T-cell (primary cell): ENCODE measurements at regions not wholly inside any gene's neighbourhood (a gene's known extent, or its start where the extent isn't known, plus 50 kb on each side); places are given as distances from the start of the nearest gene placed in this dataset.

Source experiments
- ATAC-seq, 4 experiments: fragments of 200-7000 bp in 3 of 4; fragments of 150-1000 bp in 1 of 4; cut with Tn5 transposase; replicated peaks in 1 of 4; 1 replicate in 3 of 4; 2 replicates in 1 of 4; pipeline ENCODE4 v1.10.0; 2021; ENCODE audit warnings: moderate library complexity in 3 of 4, mild to moderate bottlenecking in 2 of 4, moderate number of reproducible peaks in 1 of 4
- CTCF ChIA-PET, 2 donors: fragments of 300-600 bp; sonication (Branson Sonifier 250); formaldehyde crosslinking; loops; one replicate each; lab custom pipeline; 2022; ENCODE audit warnings: antibody characterized with exemption in 2 of 2; lab: Charles Lee
- POLR2A ChIA-PET, 2 donors: fragments of 300-600 bp; sonication (Branson Sonifier 250); formaldehyde crosslinking; loops; one replicate each; lab custom pipeline; 2022; ENCODE audit warnings: antibody characterized with exemption in 2 of 2; lab: Charles Lee
- DNase-seq, 35 experiments: peaks; one replicate each; pipeline versions ENCODE4 v3.0.0 to v3.0.0-alpha.2; 2013 to 2023
- H3K27ac ChIP-seq: one replicate; pipeline ENCODE4 v1.5.1; 2013; ENCODE audit warnings: low read length
- H3K27me3 ChIP-seq, 2 experiments: replicated peaks in 1 of 2; 1 replicate in 1 of 2; 2 replicates in 1 of 2; pipeline versions ENCODE4 v1.6.1 to v1.7.0; 2013; ENCODE audit warnings: low read length in 1 of 2, mixed read lengths in 1 of 2; ENCODE audit not compliant: control insufficient read depth in 2 of 2, insufficient read depth in 2 of 2; ENCODE audit errors: extremely low read depth in 1 of 2
- H3K36me3 ChIP-seq, 2 donors: 1 replicate in 1 of 2; 2 replicates in 1 of 2; pipeline versions ENCODE4 v1.6.1 to v1.7.0; 2013; ENCODE audit warnings: low read length in 1 of 2; ENCODE audit not compliant: control insufficient read depth in 2 of 2, insufficient read depth in 1 of 2; ENCODE audit errors: extremely low read depth in 1 of 2
- H3K4me1 ChIP-seq, 2 experiments: 1 replicate in 1 of 2; 2 replicates in 1 of 2; pipeline versions ENCODE4 v1.6.1 to v1.7.0; 2013; ENCODE audit warnings: low read length in 2 of 2, mixed read lengths in 1 of 2; ENCODE audit not compliant: insufficient read depth in 2 of 2, control insufficient read depth in 1 of 2; ENCODE audit errors: extremely low read depth in 1 of 2
- H3K4me3 ChIP-seq, 2 donors: 1 replicate in 1 of 2; 2 replicates in 1 of 2; pipeline versions ENCODE4 v1.5.1 to v1.7.0; 2013; ENCODE audit warnings: mild to moderate bottlenecking in 2 of 2, low read length in 1 of 2, moderate library complexity in 1 of 2; ENCODE audit not compliant: control insufficient read depth in 1 of 2; ENCODE audit errors: extremely low read depth in 1 of 2
- H3K9me3 ChIP-seq: 2 replicates; pipeline ENCODE4 v1.7.0; 2013
- H3K27ac Mint-ChIP-seq, 2 donors: one replicate each; pipeline ENCODE4 v1.8.0; 2020 to 2021; ENCODE audit warnings: mild to moderate bottlenecking in 2 of 2, mixed read lengths in 2 of 2
- H3K27me3 Mint-ChIP-seq, 2 donors: one replicate each; pipeline ENCODE4 v1.8.0; 2021 to 2022; ENCODE audit warnings: mixed read lengths in 2 of 2
- H3K36me3 Mint-ChIP-seq: one replicate; pipeline ENCODE4 v1.8.0; 2021; ENCODE audit warnings: mixed read lengths
- H3K4me1 Mint-ChIP-seq, 3 donors: one replicate each; pipeline ENCODE4 v1.8.0; 2020 to 2022; ENCODE audit warnings: mixed read lengths in 3 of 3, mild to moderate bottlenecking in 1 of 3
- H3K4me3 Mint-ChIP-seq, 3 donors: one replicate each; pipeline ENCODE4 v1.8.0; 2020 to 2022; ENCODE audit warnings: mild to moderate bottlenecking in 3 of 3, mixed read lengths in 3 of 3, moderate library complexity in 3 of 3
- H3K9me3 Mint-ChIP-seq, 3 donors: one replicate each; pipeline ENCODE4 v1.8.0; 2020 to 2022; ENCODE audit warnings: mixed read lengths in 3 of 3
- WGBS: methylation state at CpG from one replicate; pipeline ENCODE4 v1.1.5; 2013; ENCODE audit warnings: missing lambda C conversion rate; ENCODE audit not compliant: insufficient coverage; 5-methylcytosine and 5-hydroxymethylcytosine counted together

DNA sequence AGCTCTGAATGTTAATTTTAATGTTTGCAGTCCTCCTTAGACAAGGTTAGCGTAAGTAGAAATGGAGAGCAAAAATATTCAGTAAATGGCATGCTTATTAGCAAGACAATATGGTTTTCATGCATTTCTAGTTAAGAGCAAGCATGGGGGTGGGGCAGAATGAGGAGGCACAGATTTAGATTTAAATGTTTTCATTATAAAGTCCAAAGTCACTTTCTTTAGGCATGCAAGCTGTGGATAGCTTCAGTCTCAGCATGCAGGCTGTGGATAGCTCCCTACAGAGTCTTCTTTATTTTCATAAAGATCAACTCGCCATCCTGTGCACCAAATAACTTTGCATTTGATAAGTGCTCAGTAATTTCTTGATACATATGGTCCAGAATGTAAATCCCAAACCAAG lies 1294.5 kb upstream of the ADGRL2 start:
- ATAC-seq = no peak
- ChIA-PET POLR2A (no interaction called here), CTCF (interaction anchor here in 1 of 2 donors (0.6 kb wide), 1 partner anchor 40 kb away, joined by 4 read pairs; no protein-coding TSS in a partner anchor)
- H3K36me3 Mint-ChIP-seq = no peaks in the 10 kb centered on the region
- no peaks in the 10 kb centered on the region for H3K4me1 Mint-ChIP-seq
- Histone ChIP-seq H3K36me3 (no peaks in the 10 kb centered on the region), H3K4me1 (no peaks in the 10 kb centered on the region), H3K4me3 (no peak overlapping the region), H3K9me3 (no peaks in the 10 kb centered on the region), H3K27ac (no peak overlapping the region), H3K27me3 (no peaks in the 10 kb centered on the region)
- H3K27me3 Mint-ChIP-seq = no peaks in the 10 kb centered on the region
- no peak overlapping the region for H3K4me3 Mint-ChIP-seq
- DNase-seq = no peak
- 100% methylated on average over 1 of the region's 2 CpGs for WGBS
- no peak overlapping the region for H3K27ac Mint-ChIP-seq
- H3K9me3 Mint-ChIP-seq = peaks cover 8 to 26% (median 11%) of the 10 kb centered on the region in 3 donors

DNA sequence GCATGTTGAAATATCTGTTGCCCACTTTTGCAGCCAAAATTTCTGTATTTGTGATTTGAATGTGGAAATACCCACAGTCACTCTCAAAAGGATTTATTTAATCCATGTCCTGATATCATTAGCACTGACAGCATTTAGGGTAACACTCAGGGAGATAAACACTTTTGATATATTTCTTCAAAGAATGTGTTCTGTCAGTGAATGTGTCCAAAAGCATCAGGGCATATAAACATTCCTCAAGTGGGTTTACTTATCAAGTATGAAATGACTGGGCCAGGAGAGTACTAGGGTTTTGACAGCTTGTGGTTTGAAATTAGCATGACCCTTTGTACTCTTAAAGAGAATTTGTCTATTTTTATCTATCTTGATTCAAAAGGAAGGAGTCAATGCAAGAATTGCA lies 1302.1 kb upstream of the ADGRL2 start:
- Histone ChIP-seq H3K4me1 (no peaks in the 10 kb centered on the region), H3K36me3 (no peaks in the 10 kb centered on the region), H3K27me3 (no peaks in the 10 kb centered on the region), H3K9me3 (no peaks in the 10 kb centered on the region), H3K27ac (no peak overlapping the region), H3K4me3 (no peak overlapping the region)
- ChIA-PET CTCF (no interaction called here), POLR2A (no interaction called here)
- H3K4me3 Mint-ChIP-seq = no peak overlapping the region
- no peaks in the 10 kb centered on the region for H3K27me3 Mint-ChIP-seq
- H3K4me1 Mint-ChIP-seq = no peaks in the 10 kb centered on the region
- H3K27ac Mint-ChIP-seq = no peak overlapping the region
- DNase-seq = no peak
- H3K36me3 Mint-ChIP-seq = no peaks in the 10 kb centered on the region
- ATAC-seq = no peak
- peaks cover 5 to 8% (median 6%) of the 10 kb centered on the region in 3 donors for H3K9me3 Mint-ChIP-seq

DNA sequence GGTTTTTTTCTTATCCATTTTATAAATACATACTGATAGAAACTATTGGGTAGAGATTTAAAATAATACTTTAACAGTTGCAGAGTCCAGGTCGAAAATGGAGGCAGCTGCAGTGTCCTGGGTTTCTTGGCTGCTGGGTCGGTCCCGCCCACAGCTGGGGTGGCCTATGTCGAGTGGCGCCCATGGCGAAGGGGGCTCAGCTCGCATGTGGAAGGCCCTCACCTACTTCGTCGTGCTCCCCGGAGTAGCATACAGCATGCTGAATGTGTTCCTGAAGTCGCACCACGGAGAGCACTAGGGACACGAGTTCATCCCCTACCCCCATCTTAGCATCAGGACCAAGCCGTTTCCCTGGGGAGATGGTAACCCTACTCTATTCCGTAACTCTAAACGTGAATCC lies 1304.9 kb upstream of the ADGRL2 start:
- ATAC-seq = no peak
- no peak overlapping the region for H3K27ac ChIP-seq
- no peaks in the 10 kb centered on the region for H3K36me3 ChIP-seq
- no peak overlapping the region for H3K27ac Mint-ChIP-seq
- H3K4me1 Mint-ChIP-seq = no peaks in the 10 kb centered on the region
- 92% methylated on average over 16 of the region's 16 CpGs for WGBS
- H3K27me3 ChIP-seq = no peaks in the 10 kb centered on the region
- peaks cover 0 to 5% (median 4%) of the 10 kb centered on the region in 3 donors for H3K9me3 Mint-ChIP-seq
- DNase-seq = peak in 1 of 35 experiments; percentile 0
- no peaks in the 10 kb centered on the region for H3K27me3 Mint-ChIP-seq
- POLR2A ChIA-PET = no interaction called here
- no peaks in the 10 kb centered on the region for H3K4me1 ChIP-seq
- H3K4me3 Mint-ChIP-seq = no peak overlapping the region
- CTCF ChIA-PET = no interaction called here
- H3K36me3 Mint-ChIP-seq = no peaks in the 10 kb centered on the region
- H3K4me3 ChIP-seq = no peak overlapping the region
- H3K9me3 ChIP-seq = no peaks in the 10 kb centered on the region

DNA sequence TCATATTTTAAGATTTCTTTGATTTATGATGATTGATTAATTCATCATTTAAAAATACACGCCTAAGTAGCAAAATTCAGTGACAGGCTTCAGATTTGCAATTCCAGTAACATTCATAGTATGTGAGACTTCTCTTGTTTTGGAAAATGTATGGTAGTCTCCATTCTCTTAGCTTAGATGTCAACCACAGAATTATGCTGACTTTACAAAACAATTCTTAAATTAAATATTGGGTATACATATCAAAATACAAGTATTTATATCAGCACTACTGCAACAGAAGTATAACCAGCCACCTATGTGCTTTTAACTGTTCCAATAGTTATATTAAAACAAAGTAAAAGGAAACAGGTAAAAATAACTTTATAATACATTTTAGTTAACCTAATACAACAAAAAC lies 1328.6 kb upstream of the ADGRL2 start:
- no peaks in the 10 kb centered on the region for H3K36me3 Mint-ChIP-seq
- H3K4me3 ChIP-seq = no peak overlapping the region
- no peaks in the 10 kb centered on the region for H3K4me1 ChIP-seq
- WGBS = no CpG with 5 or more reads among the region's 1 CpG
- no peak overlapping the region for H3K4me3 Mint-ChIP-seq
- H3K4me1 Mint-ChIP-seq = no peaks in the 10 kb centered on the region
- H3K27ac Mint-ChIP-seq = no peak overlapping the region
- CTCF ChIA-PET = no interaction called here
- no peak for DNase-seq
- POLR2A ChIA-PET = no interaction called here
- H3K9me3 Mint-ChIP-seq = peaks cover 5 to 27% (median 9%) of the 10 kb centered on the region in 3 donors
- no peaks in the 10 kb centered on the region for H3K9me3 ChIP-seq
- ATAC-seq = no peak
- no peaks in the 10 kb centered on the region for H3K27me3 Mint-ChIP-seq
- no peak overlapping the region for H3K27ac ChIP-seq
- no peaks in the 10 kb centered on the region for H3K36me3 ChIP-seq
- H3K27me3 ChIP-seq = no peaks in the 10 kb centered on the region

DNA sequence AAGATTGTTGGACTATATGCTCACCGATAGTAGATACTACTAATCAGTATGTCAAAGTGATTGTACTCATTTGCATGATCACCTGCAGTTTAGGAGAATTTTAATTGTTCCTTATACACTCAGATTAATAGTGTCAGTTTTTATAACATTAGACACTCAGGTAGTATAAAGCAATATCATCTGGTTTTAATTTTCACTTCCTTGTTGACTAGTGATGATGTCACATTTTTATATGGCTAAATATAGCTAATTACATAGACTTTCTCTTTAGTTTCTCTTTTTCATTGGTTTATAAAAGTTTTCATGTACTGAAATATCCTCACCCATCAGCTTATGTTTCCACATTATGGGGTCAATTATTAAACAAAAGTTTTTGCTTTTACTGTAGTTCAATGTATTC lies 1332.4 kb upstream of the ADGRL2 start:
- Mint-ChIP-seq H3K36me3 (no peaks in the 10 kb centered on the region), H3K9me3 (peaks cover 0 to 19% (median 5%) of the 10 kb centered on the region in 3 donors), H3K27ac (no peak overlapping the region), H3K4me1 (no peaks in the 10 kb centered on the region), H3K27me3 (no peaks in the 10 kb centered on the region), H3K4me3 (no peak overlapping the region)
- ChIA-PET CTCF (no interaction called here), POLR2A (no interaction called here)
- Histone ChIP-seq H3K9me3 (no peaks in the 10 kb centered on the region), H3K27ac (no peak overlapping the region), H3K4me1 (no peaks in the 10 kb centered on the region), H3K27me3 (no peaks in the 10 kb centered on the region), H3K4me3 (no peak overlapping the region), H3K36me3 (no peaks in the 10 kb centered on the region)
- no peak for ATAC-seq
- no CpG with 5 or more reads among the region's 1 CpG for WGBS
- DNase-seq = no peak

DNA sequence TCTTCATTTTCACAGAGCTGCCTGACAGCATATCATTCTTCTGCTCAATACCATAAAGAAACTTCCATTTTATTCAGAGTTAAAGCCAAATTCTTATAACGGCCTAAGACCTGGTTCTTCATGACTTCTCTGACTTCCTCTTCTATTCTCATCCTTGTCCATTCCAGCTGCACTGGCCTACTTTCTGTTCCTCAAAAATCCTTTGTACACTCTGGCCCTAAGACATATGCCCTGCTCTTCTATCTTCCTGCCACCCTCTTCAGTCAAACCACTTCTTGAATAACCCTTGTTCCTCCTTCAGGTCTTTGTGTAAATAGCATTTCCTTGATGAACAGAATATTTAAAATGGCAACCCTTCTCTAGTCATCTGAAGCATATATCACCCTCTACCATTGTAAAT lies 1338.7 kb upstream of the ADGRL2 start:
- Mint-ChIP-seq H3K4me1 (no peaks in the 10 kb centered on the region), H3K4me3 (no peak overlapping the region), H3K27me3 (no peaks in the 10 kb centered on the region), H3K27ac (no peak overlapping the region), H3K9me3 (peaks cover 1 to 7% (median 6%) of the 10 kb centered on the region in 3 donors), H3K36me3 (no peaks in the 10 kb centered on the region)
- WGBS = 64% methylated on average over 1 of the region's 1 CpG
- DNase-seq (no peak), ATAC-seq (no peak)
- no peaks in the 10 kb centered on the region for H3K36me3 ChIP-seq
- POLR2A ChIA-PET = no interaction called here
- CTCF ChIA-PET = no interaction called here
- H3K27me3 ChIP-seq = no peaks in the 10 kb centered on the region
- H3K27ac ChIP-seq = no peak overlapping the region
- H3K9me3 ChIP-seq = no peaks in the 10 kb centered on the region
- H3K4me1 ChIP-seq = no peaks in the 10 kb centered on the region
- no peak overlapping the region for H3K4me3 ChIP-seq

DNA sequence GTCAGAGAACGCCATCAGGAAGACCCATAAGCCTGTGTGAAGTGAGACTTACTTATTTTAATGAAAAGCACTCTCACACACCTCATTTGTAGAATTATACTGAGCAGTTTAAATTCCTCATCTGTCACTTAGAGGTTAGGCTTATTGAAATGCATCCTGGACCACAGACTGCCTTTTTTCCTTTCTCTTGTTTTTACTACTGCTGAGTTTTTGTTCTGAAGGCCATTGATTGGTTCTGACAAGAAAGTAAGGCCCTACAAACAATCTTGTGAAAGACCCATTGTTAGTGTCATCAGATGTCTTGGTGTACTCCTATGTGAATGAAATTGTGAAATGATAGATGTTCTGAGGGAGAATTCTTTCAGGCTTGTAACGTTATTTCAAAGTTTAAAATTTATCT lies 1343.3 kb upstream of the ADGRL2 start:
- no peak for DNase-seq

More for the DNA sequence above, 1343.3 kb upstream of the ADGRL2 start:
- Mint-ChIP-seq H3K36me3 (no peaks in the 10 kb centered on the region), H3K27me3 (no peaks in the 10 kb centered on the region), H3K4me1 (no peaks in the 10 kb centered on the region), H3K27ac (no peak overlapping the region), H3K4me3 (no peak overlapping the region), H3K9me3 (peaks cover 0 to 7% (median 6%) of the 10 kb centered on the region in 3 donors)
- Histone ChIP-seq H3K4me1 (no peaks in the 10 kb centered on the region), H3K36me3 (no peaks in the 10 kb centered on the region), H3K9me3 (no peaks in the 10 kb centered on the region), H3K4me3 (no peak overlapping the region), H3K27me3 (no peaks in the 10 kb centered on the region), H3K27ac (no peak overlapping the region)
- ATAC-seq = no peak
- POLR2A ChIA-PET = no interaction called here
- CTCF ChIA-PET = no interaction called here
- WGBS = no CpG with 5 or more reads among the region's 2 CpGs
